IPS DF 6.9 (cell line): ENCODE measurements at regions not wholly inside any gene's neighbourhood (a gene's known extent, or its start where the extent isn't known, plus 50 kb on each side); places are given as distances from the start of the nearest gene placed in this dataset.
"Not testable (repeated sequence)": the region's sequence is repeated elsewhere in the genome, so short reads cannot be mapped to it uniquely, and the experiment has no call there.

Source experiments
- DNase-seq: peaks from one replicate; pipeline ENCODE4 v3.0.0-alpha.2; 2013; ENCODE audit warnings: low read depth, low spot score
- H3K27ac ChIP-seq: one replicate; pipeline ENCODE4 v1.5.1; 2013; ENCODE audit warnings: low read length, control low read depth
- H3K27me3 ChIP-seq: 2 replicates; pipeline ENCODE4 v1.6.1; 2013; ENCODE audit warnings: mild to moderate bottlenecking, low read length; ENCODE audit not compliant: control insufficient read depth, insufficient read depth
- H3K36me3 ChIP-seq: 2 replicates; pipeline ENCODE4 v1.6.1; 2013; ENCODE audit warnings: low read length; ENCODE audit not compliant: control insufficient read depth, insufficient read depth
- H3K4me1 ChIP-seq: 2 replicates; pipeline ENCODE4 v1.6.1; 2013; ENCODE audit warnings: low read length; ENCODE audit not compliant: control insufficient read depth, insufficient read depth
- H3K4me3 ChIP-seq: 2 replicates; pipeline ENCODE4 v1.5.1; 2013; ENCODE audit warnings: mild to moderate bottlenecking, low read length
- H3K9me3 ChIP-seq: 2 replicates; pipeline ENCODE4 v1.6.1; 2013; ENCODE audit warnings: low read length, inconsistent platforms; ENCODE audit not compliant: control insufficient read depth, insufficient read depth
- WGBS: extraction: QIAGEN DNeasy Blood & Tissue Kit; methylation state at CpG from one replicate; pipeline ENCODE4 v1.1.7; 2013; ENCODE audit warnings: mixed read lengths, missing lambda C conversion rate; ENCODE audit not compliant: insufficient read length, insufficient coverage; 5-methylcytosine and 5-hydroxymethylcytosine counted together

- WGBS: no CpG with 5 or more reads among the region's 3 CpGs
- H3K27ac ChIP-seq: not testable (repeated sequence)
Measured at GRCh38 chr6:19404884-19405283, 432.3 kb upstream of the ID4 start.

GRCh38 chr6:19408331-19408730, 428.8 kb upstream of the ID4 start:
- Histone ChIP-seq H3K9me3 (no peaks in the 10 kb centered on the region), H3K27ac (no peak overlapping the region), H3K27me3 (no peaks in the 10 kb centered on the region), H3K4me3 (no peak overlapping the region), H3K4me1 (no peaks in the 10 kb centered on the region), H3K36me3 (no peaks in the 10 kb centered on the region)
- no CpG with 5 or more reads among the region's 3 CpGs for WGBS
- DNase-seq: no peak

More at GRCh38 chr6:19404884-19405283, 432.3 kb upstream of the ID4 start:
- not testable (repeated sequence) for H3K4me3 ChIP-seq, H3K27me3 ChIP-seq, H3K4me1 ChIP-seq, H3K9me3 ChIP-seq, DNase-seq, H3K36me3 ChIP-seq

- Histone ChIP-seq H3K4me3 (no peak overlapping the region), H3K4me1 (no peaks in the 10 kb centered on the region), H3K27me3 (no peaks in the 10 kb centered on the region), H3K27ac (no peak overlapping the region), H3K36me3 (no peaks in the 10 kb centered on the region), H3K9me3 (no peaks in the 10 kb centered on the region)
- DNase-seq: no peak
Measured at GRCh38 chr6:19410481-19410880, 426.7 kb upstream of the ID4 start.

- H3K27ac ChIP-seq: no peak overlapping the region
- H3K36me3 ChIP-seq: no peaks in the 10 kb centered on the region
- H3K9me3 ChIP-seq: no peaks in the 10 kb centered on the region; the same call in 1 of the 2 replicates
- H3K27me3 ChIP-seq: no peaks in the 10 kb centered on the region
- DNase-seq: no peak
- no peaks in the 10 kb centered on the region for H3K4me1 ChIP-seq
- no peak overlapping the region for H3K4me3 ChIP-seq
- WGBS: no CpG with 5 or more reads among the region's 3 CpGs
Measured at GRCh38 chr6:19413323-19413722, 423.8 kb upstream of the ID4 start.

GRCh38 chr6:19415605-19416326, 421.4 kb upstream of the ID4 start:
- Histone ChIP-seq H3K27me3 (no peaks in the 10 kb centered on the region), H3K4me3 (no peak overlapping the region), H3K27ac (no peak overlapping the region), H3K4me1 (no peaks in the 10 kb centered on the region), H3K36me3 (no peaks in the 10 kb centered on the region), H3K9me3 (no peaks in the 10 kb centered on the region; the same call in 1 of the 2 replicates)
- no peak for DNase-seq
- WGBS: no CpG with 5 or more reads among the region's 4 CpGs

- no peak overlapping the region for H3K4me3 ChIP-seq
- no peaks in the 10 kb centered on the region for H3K36me3 ChIP-seq
- H3K27me3 ChIP-seq: no peaks in the 10 kb centered on the region
- H3K27ac ChIP-seq: no peak overlapping the region
- no peak for DNase-seq
- no peaks in the 10 kb centered on the region for H3K4me1 ChIP-seq
- H3K9me3 ChIP-seq: no peaks in the 10 kb centered on the region; the same call in 1 of the 2 replicates
Measured at GRCh38 chr6:19416811-19417210, 420.4 kb upstream of the ID4 start.

- no peak for DNase-seq
- H3K4me3 ChIP-seq: no peak overlapping the region
- no peaks in the 10 kb centered on the region; the same call in 1 of the 2 replicates for H3K9me3 ChIP-seq
- H3K27ac ChIP-seq: no peak overlapping the region
- H3K36me3 ChIP-seq: no peaks in the 10 kb centered on the region
- no peaks in the 10 kb centered on the region for H3K4me1 ChIP-seq
- H3K27me3 ChIP-seq: no peaks in the 10 kb centered on the region
Measured at GRCh38 chr6:19417713-19418112, 419.5 kb upstream of the ID4 start.

- no peak overlapping the region for H3K4me3 ChIP-seq
- no peak overlapping the region for H3K27ac ChIP-seq
- no peak for DNase-seq
- no peaks in the 10 kb centered on the region for H3K9me3 ChIP-seq
- H3K36me3 ChIP-seq: no peaks in the 10 kb centered on the region
- no CpG with 5 or more reads among the region's 2 CpGs for WGBS
- H3K27me3 ChIP-seq: no peaks in the 10 kb centered on the region
- H3K4me1 ChIP-seq: no peaks in the 10 kb centered on the region
Measured at GRCh38 chr6:19424853-19425252, 412.3 kb upstream of the ID4 start.

GRCh38 chr6:19427548-19427947, 409.6 kb upstream of the ID4 start:
- no peak for DNase-seq
- no peaks in the 10 kb centered on the region for H3K36me3 ChIP-seq
- no peaks in the 10 kb centered on the region for H3K9me3 ChIP-seq
- no peaks in the 10 kb centered on the region for H3K27me3 ChIP-seq
- H3K27ac ChIP-seq: no peak overlapping the region
- no peak overlapping the region for H3K4me3 ChIP-seq
- no CpG with 5 or more reads among the region's 1 CpG for WGBS
- no peaks in the 10 kb centered on the region for H3K4me1 ChIP-seq

- DNase-seq: no peak
- no peaks in the 10 kb centered on the region for H3K4me1 ChIP-seq
- no peaks in the 10 kb centered on the region for H3K27me3 ChIP-seq
- WGBS: 100% methylated on average over 3 of the region's 10 CpGs
- no peaks in the 10 kb centered on the region for H3K9me3 ChIP-seq
- no peaks in the 10 kb centered on the region for H3K36me3 ChIP-seq
- H3K4me3 ChIP-seq: no peak overlapping the region
- no peak overlapping the region for H3K27ac ChIP-seq
Measured at GRCh38 chr6:19432966-19433498, 404.1 kb upstream of the ID4 start.

GRCh38 chr6:19434065-19434464, 403.1 kb upstream of the ID4 start:
- Histone ChIP-seq H3K4me3 (no peak overlapping the region), H3K27ac (no peak overlapping the region), H3K9me3 (no peaks in the 10 kb centered on the region), H3K4me1 (no peaks in the 10 kb centered on the region), H3K27me3 (no peaks in the 10 kb centered on the region), H3K36me3 (no peaks in the 10 kb centered on the region)
- DNase-seq: no peak
- no CpG with 5 or more reads among the region's 2 CpGs for WGBS
